Kidney glomerular epithelial cell (primary cell): ENCODE measurements at regions not wholly inside any gene's neighbourhood (a gene's known extent, or its start where the extent isn't known, plus 50 kb on each side); places are given as distances from the start of the nearest gene placed in this dataset.

Experiments
- DNase-seq: peaks from one replicate; lab custom pipeline; 2025; lab: John Stamatoyannopoulos, UW

GRCh38 chr4:107315584-107315983 lies 279.5 kb upstream of the DKK2 start:
- no peak for DNase-seq

- no peak for DNase-seq
Measured at GRCh38 chr4:107314156-107314555, 278.0 kb upstream of the DKK2 start.

GRCh38 chr4:107312366-107312765 lies 276.3 kb upstream of the DKK2 start:
- DNase-seq: no peak

DNA sequence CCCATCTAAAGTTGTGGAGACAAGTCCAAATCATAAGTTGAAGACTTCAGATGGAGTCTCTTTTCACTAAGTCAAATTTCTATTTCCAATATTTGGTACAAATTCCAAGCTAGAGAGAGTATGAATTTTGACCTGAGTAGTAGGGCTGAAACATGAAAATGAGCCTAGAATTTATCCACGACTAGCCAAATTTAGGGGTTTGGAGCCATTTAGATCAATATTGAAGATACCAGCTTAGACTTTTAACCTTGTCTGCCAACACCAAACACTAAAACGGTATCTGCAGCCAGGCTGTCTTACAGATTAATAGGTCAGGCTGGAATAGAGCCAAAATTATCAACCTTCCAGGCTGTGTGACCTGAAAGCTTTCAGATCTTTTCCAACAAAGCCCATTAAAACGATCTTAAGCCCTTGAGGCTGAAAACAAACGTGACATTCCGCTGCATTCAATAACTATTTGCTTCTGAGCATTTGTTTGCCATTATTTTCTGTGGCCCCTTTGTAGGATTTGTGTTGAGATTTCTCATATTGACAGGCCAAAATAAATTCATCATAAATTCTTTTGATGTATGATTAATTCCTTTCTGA lies 268.7 kb upstream of the DKK2 start:
- DNase-seq: no peak

DNA sequence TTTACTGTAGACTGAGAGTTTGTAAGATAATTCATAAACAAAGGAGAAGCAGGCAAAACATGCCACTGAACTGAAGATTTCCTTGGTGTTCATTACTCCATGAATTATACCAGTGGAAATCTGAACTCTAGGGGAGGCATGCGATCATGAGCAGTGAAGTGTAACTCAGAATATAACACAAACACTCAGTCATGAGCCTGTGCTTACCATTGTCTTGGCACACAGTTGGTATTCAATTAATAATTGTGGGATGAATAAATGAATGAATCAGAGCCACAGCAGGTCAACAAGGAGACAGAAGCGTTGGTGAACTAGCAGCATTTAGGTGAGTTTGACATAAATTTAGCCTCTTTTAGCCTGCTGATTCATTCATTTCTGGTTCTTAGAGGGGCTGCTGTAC lies 263.5 kb upstream of the DKK2 start:
- peak; percentile 86 for DNase-seq

DNA sequence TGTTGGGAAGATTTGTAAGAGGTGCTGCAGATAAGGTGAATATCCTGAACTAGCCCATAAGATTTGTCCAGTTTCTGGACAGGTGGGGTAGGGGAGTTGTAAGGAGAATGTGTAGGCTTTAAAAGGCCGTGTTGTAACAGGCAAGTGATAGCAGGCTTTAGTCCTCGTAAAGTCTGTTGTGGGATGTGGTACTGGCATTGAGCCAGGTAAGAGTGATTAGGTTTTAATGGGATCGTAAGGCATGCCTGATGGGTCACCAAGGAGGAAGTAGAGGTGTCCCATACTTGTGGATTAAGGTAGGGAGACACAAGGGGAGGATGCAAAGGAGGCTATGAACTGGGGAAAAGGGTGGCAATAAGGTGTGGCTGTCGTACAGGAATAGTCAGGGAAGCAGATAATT lies 256.9 kb upstream of the DKK2 start:
- no peak for DNase-seq

- peak; percentile 79 for DNase-seq
Measured at GRCh38 chr4:107283587-107284559, 247.8 kb upstream of the DKK2 start.

GRCh38 chr4:107279733-107280132 lies 243.6 kb upstream of the DKK2 start:
- peak; percentile 37 for DNase-seq

GRCh38 chr4:107278791-107279483 lies 242.8 kb upstream of the DKK2 start:
- no peak for DNase-seq

DNA sequence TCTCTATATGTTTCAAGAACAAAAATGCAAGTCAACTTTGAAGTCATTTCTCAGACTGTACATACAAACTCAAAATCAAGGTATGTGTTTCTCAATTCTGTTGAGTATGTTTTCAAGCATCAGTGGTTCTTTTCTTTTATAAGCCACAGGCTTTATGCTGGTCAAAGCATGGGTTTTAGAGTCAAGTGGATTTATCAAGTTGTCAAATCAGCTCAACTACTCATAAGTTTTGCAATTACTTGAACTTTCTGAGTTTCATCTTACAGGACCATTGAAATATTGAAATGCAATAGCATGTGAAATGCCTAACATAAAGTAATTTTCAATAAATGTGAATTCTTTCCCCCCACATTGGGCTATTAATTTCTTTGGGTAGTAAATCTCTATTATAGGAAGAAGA lies 239.9 kb upstream of the DKK2 start:
- no peak for DNase-seq

GRCh38 chr4:107275225-107275624 lies 239.1 kb upstream of the DKK2 start:
- no peak for DNase-seq

GRCh38 chr4:107270614-107271013 lies 234.5 kb upstream of the DKK2 start:
- DNase-seq: no peak

GRCh38 chr4:107269175-107269574 lies 233.1 kb upstream of the DKK2 start:
- DNase-seq: no peak

DNA sequence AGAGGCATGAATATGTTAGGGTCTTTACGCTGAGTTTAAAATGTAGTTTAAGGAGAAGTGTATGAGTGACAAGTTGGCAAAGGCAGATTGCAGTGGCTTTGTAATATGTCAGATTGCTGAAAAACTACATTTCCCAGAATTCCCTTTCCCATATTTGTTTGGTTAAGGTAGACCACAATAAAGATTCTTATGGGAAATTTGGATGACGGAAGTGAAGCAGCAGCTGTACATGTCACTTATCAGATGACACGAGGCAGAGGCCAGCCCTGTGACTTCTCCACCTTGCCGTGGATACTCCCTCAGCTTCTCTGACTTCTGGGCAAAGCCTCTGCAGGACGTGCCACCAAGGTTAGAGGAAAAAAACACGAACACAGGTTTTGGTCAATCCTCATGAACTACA lies 229.7 kb upstream of the DKK2 start:
- no peak for DNase-seq

DNA sequence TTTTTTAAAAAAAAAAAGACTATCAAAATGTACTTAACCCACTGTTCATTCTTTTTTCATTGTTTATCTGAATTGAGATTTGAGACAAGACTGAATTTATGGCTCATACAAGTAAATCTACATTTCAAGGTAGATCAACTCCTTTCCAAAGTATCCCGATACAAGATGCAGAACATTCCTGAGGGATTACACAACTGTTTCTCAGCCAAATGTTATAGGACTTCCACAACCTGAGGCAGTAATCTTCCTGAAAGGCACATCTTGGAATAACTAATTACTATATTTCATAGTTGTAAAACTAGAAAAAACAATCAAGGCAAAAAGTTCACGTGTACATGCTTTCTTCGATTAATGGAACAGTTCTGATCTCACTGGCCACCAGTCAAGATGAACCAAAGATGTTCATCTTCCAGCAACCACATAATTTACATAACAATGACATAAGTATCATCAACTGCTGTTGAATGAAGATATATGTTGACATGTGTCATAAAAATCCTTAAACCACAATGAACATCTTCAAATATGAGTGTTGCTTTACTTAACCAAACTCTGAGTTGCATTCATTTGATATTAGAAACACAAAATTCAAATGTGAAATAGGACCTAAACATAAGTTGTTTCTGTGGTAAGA lies 225.2 kb upstream of the DKK2 start:
- peak; percentile 30 for DNase-seq

DNA sequence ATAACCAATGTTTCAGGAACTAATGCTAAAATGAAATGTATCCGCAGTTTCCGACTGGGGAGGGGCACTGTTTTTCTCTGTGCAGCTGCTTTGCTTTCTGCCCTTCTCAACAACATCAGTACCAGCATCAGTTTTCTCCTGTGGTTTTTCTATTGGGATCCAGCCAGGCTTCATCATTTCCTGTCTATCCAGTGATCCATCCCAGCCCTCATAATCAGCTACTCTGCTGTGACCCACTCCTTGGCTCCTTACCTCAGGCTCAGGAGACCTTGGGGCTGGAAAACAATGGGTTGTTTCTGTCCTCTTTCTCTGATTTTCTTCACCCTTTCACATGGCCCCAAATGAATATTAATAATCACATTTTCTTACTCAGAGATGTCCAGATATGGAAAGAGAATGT lies 222.2 kb upstream of the DKK2 start:
- DNase-seq: peak; percentile 8

GRCh38 chr4:107255596-107255995 lies 219.5 kb upstream of the DKK2 start:
- no peak for DNase-seq

DNA sequence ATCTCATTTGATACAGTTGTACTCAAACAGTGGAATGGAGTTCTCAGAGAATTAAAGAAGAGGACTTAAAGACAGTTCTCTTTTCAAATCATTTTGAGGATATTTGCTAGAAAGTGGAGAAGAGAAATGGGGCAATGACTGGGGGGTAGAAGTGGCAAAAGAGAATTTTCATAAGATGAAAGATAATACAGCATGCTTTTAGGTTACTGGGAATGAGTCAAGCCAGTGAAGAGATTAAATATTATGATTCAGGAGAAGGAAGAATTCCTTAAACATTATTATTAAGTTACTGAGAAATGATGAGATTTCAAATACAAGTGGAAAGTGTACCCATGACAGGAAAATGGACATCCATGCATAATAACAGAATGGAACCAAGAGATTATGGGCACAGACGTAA lies 219.0 kb upstream of the DKK2 start:
- no peak for DNase-seq

GRCh38 chr4:107253579-107254068 lies 217.5 kb upstream of the DKK2 start:
- DNase-seq: no peak

DNA sequence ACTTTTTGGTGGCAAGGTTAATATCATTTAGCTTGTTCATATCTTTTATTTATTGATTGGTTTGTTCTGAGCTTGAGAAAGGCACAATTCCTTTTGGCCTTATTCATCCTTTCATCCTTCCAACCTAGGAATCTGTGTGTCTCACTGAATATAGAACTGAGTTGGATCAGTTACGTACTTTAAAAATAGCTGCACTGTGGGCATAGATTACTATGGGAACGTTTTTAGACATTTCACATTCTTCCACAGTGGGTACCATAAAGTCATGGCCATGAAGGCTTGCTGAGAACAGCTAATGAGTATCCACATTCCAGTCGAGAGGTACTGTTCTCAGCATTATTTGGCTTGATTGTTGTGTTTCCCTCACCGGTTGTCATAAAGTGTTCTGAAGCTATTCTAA lies 217.0 kb upstream of the DKK2 start:
- no peak for DNase-seq

- DNase-seq: no peak
Measured at GRCh38 chr4:107252571-107252970, 216.5 kb upstream of the DKK2 start.

GRCh38 chr4:107248571-107248970 lies 212.5 kb upstream of the DKK2 start:
- DNase-seq: no peak
